ENCODE measurements at regions not wholly inside any gene's neighbourhood (a gene's known extent, or its start where the extent isn't known, plus 50 kb on each side); places are given as distances from the start of the nearest gene placed in this dataset.

GRCh38 chr13:89900104-89900765 is 1447.3 kb upstream of the MIR17HG start:
- Histone ChIP-seq H3K4me3 (ENCODE audit: insufficient read length, low read depth) (no peak overlapping the region), H3K36me3 (ENCODE audit: insufficient read depth, insufficient read length, low read length) (no peaks in the 10 kb centered on the region), H3K4me1 (ENCODE audit: insufficient read depth, insufficient read length) (no peaks in the 10 kb centered on the region), H3K9me3 (ENCODE audit: insufficient read depth, low read length) (no peaks in the 10 kb centered on the region), H3K9ac (ENCODE audit: insufficient read length, low read depth) (no peak overlapping the region), H3K27me3 (ENCODE audit: insufficient read depth, insufficient read length) (no peaks in the 10 kb centered on the region)
- TF ChIP-seq ZNF274 (IDR thresholded peaks at IDR 0.05; ENCODE audit: low read depth, low read length) (no peak), SUZ12 (IDR thresholded peaks at IDR 0.05; ENCODE audit: extremely low read depth, insufficient read depth, insufficient read length) (no peak), YY1 (IDR thresholded peaks at IDR 0.05; ENCODE audit: insufficient read depth, insufficient read length) (no peak)
- no peak for DNase-seq (ENCODE audit: low read depth, low spot score)

DNA sequence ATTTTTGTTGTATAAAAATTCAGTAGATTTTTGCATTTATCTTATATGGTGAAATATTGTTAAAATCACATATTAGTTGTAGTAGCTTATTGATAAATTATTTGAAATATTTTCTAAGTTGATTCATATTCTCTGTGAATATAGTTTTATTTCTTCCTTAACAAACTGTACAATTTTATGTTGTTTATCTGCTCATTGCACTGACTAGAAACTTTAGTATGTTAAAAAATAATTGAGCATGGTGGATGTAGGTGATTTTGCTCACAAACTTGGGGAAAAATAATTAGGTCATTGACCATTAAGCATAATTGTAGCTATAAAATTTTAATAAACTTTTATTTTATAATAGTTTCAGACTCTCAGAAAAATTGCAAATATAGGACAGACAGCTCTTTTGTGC is 1445.3 kb upstream of the MIR17HG start:
- TF ChIP-seq YY1 (IDR thresholded peaks at IDR 0.05; ENCODE audit: insufficient read depth, insufficient read length), result no peak
- TF ChIP-seq ZNF274 (IDR thresholded peaks at IDR 0.05; ENCODE audit: low read depth, low read length), result no peak
- TF ChIP-seq SUZ12 (IDR thresholded peaks at IDR 0.05; ENCODE audit: extremely low read depth, insufficient read depth, insufficient read length), result no peak
- H3K4me3 ChIP-seq (ENCODE audit: insufficient read length, low read depth), result no peak overlapping the region
- H3K27me3 ChIP-seq (ENCODE audit: insufficient read depth, insufficient read length), result no peaks in the 10 kb centered on the region
- no peak for DNase-seq (ENCODE audit: low read depth, low spot score)
- H3K9me3 ChIP-seq (ENCODE audit: insufficient read depth, low read length), result no peaks in the 10 kb centered on the region
- H3K36me3 ChIP-seq (ENCODE audit: insufficient read depth, insufficient read length, low read length), result no peaks in the 10 kb centered on the region
- H3K9ac ChIP-seq (ENCODE audit: insufficient read length, low read depth), result no peak overlapping the region
- H3K4me1 ChIP-seq (ENCODE audit: insufficient read depth, insufficient read length), result no peaks in the 10 kb centered on the region

GRCh38 chr13:89903115-89903514 is 1444.4 kb upstream of the MIR17HG start:
- H3K4me1 ChIP-seq (ENCODE audit: insufficient read depth, insufficient read length), result no peaks in the 10 kb centered on the region
- TF ChIP-seq YY1 (IDR thresholded peaks at IDR 0.05; ENCODE audit: insufficient read depth, insufficient read length), result no peak
- no peak for TF ChIP-seq ZNF274 (IDR thresholded peaks at IDR 0.05; ENCODE audit: low read depth, low read length)
- TF ChIP-seq SUZ12 (IDR thresholded peaks at IDR 0.05; ENCODE audit: extremely low read depth, insufficient read depth, insufficient read length), result no peak
- H3K36me3 ChIP-seq (ENCODE audit: insufficient read depth, insufficient read length, low read length), result no peaks in the 10 kb centered on the region
- H3K9me3 ChIP-seq (ENCODE audit: insufficient read depth, low read length), result no peaks in the 10 kb centered on the region
- no peaks in the 10 kb centered on the region for H3K27me3 ChIP-seq (ENCODE audit: insufficient read depth, insufficient read length)
- no peak overlapping the region for H3K9ac ChIP-seq (ENCODE audit: insufficient read length, low read depth)
- no peak overlapping the region for H3K4me3 ChIP-seq (ENCODE audit: insufficient read length, low read depth)
- DNase-seq (ENCODE audit: low read depth, low spot score), result no peak

DNA sequence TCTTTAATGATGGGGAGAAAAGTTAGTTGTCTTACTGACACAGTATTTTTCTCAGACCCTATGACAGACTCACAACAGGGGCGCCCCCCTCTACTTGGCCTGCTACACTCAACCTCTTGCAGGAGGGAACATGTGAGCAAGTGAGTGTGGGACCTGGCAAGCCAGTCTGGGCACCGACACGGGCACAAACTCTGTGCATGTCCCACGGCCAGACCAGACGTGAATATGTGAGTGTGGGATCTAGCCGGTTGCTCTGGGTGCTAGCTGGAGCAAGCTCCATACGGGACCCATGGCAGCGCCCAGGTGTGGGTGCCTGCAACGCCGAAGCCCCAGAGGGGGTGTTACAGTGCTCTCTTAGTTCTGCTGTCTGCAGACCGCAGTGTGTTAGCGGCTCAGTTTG is 1437.3 kb upstream of the MIR17HG start:
- Histone ChIP-seq H3K4me3 (ENCODE audit: insufficient read length, low read depth) (no peak overlapping the region), H3K36me3 (ENCODE audit: insufficient read depth, insufficient read length, low read length) (no peaks in the 10 kb centered on the region), H3K9me3 (ENCODE audit: insufficient read depth, low read length) (no peaks in the 10 kb centered on the region), H3K9ac (ENCODE audit: insufficient read length, low read depth) (no peak overlapping the region), H3K4me1 (ENCODE audit: insufficient read depth, insufficient read length) (no peaks in the 10 kb centered on the region), H3K27me3 (ENCODE audit: insufficient read depth, insufficient read length) (no peaks in the 10 kb centered on the region)
- DNase-seq (ENCODE audit: low read depth, low spot score), result no peak
- TF ChIP-seq ZNF274 (IDR thresholded peaks at IDR 0.05; ENCODE audit: low read depth, low read length), result no peak
- TF ChIP-seq YY1 (IDR thresholded peaks at IDR 0.05; ENCODE audit: insufficient read depth, insufficient read length), result no peak
- TF ChIP-seq SUZ12 (IDR thresholded peaks at IDR 0.05; ENCODE audit: extremely low read depth, insufficient read depth, insufficient read length), result no peak

- no peak for DNase-seq (ENCODE audit: low read depth, low spot score)
- H3K27me3 ChIP-seq (ENCODE audit: insufficient read depth, insufficient read length), result no peaks in the 10 kb centered on the region
- no peaks in the 10 kb centered on the region for H3K9me3 ChIP-seq (ENCODE audit: insufficient read depth, low read length)
- H3K4me3 ChIP-seq (ENCODE audit: insufficient read length, low read depth), result no peak overlapping the region
- H3K4me1 ChIP-seq (ENCODE audit: insufficient read depth, insufficient read length), result no peaks in the 10 kb centered on the region
- no peaks in the 10 kb centered on the region for H3K36me3 ChIP-seq (ENCODE audit: insufficient read depth, insufficient read length, low read length)
- H3K9ac ChIP-seq (ENCODE audit: insufficient read length, low read depth), result no peak overlapping the region
- TF ChIP-seq YY1 (IDR thresholded peaks at IDR 0.05; ENCODE audit: insufficient read depth, insufficient read length) (no peak), ZNF274 (IDR thresholded peaks at IDR 0.05; ENCODE audit: low read depth, low read length) (no peak), SUZ12 (IDR thresholded peaks at IDR 0.05; ENCODE audit: extremely low read depth, insufficient read depth, insufficient read length) (no peak)
Observed at GRCh38 chr13:89916551-89916950, 1430.9 kb upstream of the MIR17HG start.

- Histone ChIP-seq H3K4me3 (ENCODE audit: insufficient read length, low read depth) (no peak overlapping the region), H3K9me3 (ENCODE audit: insufficient read depth, low read length) (no peaks in the 10 kb centered on the region), H3K4me1 (ENCODE audit: insufficient read depth, insufficient read length) (no peaks in the 10 kb centered on the region), H3K27me3 (ENCODE audit: insufficient read depth, insufficient read length) (no peaks in the 10 kb centered on the region), H3K9ac (ENCODE audit: insufficient read length, low read depth) (no peak overlapping the region), H3K36me3 (ENCODE audit: insufficient read depth, insufficient read length, low read length) (no peaks in the 10 kb centered on the region)
- TF ChIP-seq YY1 (IDR thresholded peaks at IDR 0.05; ENCODE audit: insufficient read depth, insufficient read length), result no peak
- TF ChIP-seq SUZ12 (IDR thresholded peaks at IDR 0.05; ENCODE audit: extremely low read depth, insufficient read depth, insufficient read length), result no peak
- TF ChIP-seq ZNF274 (IDR thresholded peaks at IDR 0.05; ENCODE audit: low read depth, low read length), result no peak
- no peak for DNase-seq (ENCODE audit: low read depth, low spot score)
Observed at GRCh38 chr13:89920461-89920860, 1427.0 kb upstream of the MIR17HG start.

DNA sequence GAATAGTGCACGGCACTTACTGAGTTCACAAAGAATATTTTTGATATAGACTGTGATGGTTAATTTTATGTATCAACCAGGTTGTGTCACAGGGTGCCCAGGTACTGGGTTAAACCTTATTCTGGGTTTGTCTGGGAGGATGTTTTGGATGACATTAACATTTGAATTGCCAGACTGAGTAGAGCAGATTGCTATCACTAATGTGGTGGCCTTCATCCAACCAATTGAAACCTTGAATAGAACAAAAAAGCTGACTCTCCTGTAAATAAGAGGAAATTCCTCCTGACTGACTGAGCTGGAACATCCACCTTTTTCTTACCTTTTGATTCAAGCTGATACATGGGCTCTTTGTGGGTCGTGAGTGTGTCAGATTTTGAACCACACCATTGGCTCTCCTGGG is 1424.4 kb upstream of the MIR17HG start:
- H3K9ac ChIP-seq (ENCODE audit: insufficient read length, low read depth), result no peak overlapping the region
- no peak overlapping the region for H3K4me3 ChIP-seq (ENCODE audit: insufficient read length, low read depth)
- H3K4me1 ChIP-seq (ENCODE audit: insufficient read depth, insufficient read length), result no peaks in the 10 kb centered on the region
- DNase-seq (ENCODE audit: low read depth, low spot score), result no peak
- no peaks in the 10 kb centered on the region for H3K27me3 ChIP-seq (ENCODE audit: insufficient read depth, insufficient read length)
- H3K36me3 ChIP-seq (ENCODE audit: insufficient read depth, insufficient read length, low read length), result no peaks in the 10 kb centered on the region
- no peaks in the 10 kb centered on the region for H3K9me3 ChIP-seq (ENCODE audit: insufficient read depth, low read length)
- no peak for TF ChIP-seq YY1 (IDR thresholded peaks at IDR 0.05; ENCODE audit: insufficient read depth, insufficient read length)
- no peak for TF ChIP-seq SUZ12 (IDR thresholded peaks at IDR 0.05; ENCODE audit: extremely low read depth, insufficient read depth, insufficient read length)
- no peak for TF ChIP-seq ZNF274 (IDR thresholded peaks at IDR 0.05; ENCODE audit: low read depth, low read length)
